ENCODE measurements at regions not wholly inside any gene's neighbourhood (a gene's known extent, or its start where the extent isn't known, plus 50 kb on each side); places are given as distances from the start of the nearest gene placed in this dataset.

DNA sequence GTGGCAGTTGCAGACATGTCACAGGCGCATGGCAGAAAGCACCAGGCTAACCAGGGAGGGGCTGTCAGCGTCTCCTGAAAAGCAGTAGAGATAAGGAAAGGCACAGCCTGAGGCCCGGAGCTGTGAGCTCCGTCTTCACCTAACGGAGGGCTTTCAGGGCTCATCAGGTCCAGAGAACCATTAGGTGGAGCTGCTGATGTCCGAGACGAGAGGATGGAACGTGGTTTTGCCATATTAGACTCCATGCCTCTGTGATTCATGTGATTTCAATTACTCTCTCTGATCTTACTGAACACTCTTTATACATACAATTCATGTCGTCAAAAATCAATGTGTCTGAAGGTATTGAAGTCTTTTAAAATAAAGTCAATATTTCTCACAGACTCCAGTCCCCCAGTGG lies 120.3 kb upstream of the RAB6C start:
- TF ChIP-seq, protein P1, sequence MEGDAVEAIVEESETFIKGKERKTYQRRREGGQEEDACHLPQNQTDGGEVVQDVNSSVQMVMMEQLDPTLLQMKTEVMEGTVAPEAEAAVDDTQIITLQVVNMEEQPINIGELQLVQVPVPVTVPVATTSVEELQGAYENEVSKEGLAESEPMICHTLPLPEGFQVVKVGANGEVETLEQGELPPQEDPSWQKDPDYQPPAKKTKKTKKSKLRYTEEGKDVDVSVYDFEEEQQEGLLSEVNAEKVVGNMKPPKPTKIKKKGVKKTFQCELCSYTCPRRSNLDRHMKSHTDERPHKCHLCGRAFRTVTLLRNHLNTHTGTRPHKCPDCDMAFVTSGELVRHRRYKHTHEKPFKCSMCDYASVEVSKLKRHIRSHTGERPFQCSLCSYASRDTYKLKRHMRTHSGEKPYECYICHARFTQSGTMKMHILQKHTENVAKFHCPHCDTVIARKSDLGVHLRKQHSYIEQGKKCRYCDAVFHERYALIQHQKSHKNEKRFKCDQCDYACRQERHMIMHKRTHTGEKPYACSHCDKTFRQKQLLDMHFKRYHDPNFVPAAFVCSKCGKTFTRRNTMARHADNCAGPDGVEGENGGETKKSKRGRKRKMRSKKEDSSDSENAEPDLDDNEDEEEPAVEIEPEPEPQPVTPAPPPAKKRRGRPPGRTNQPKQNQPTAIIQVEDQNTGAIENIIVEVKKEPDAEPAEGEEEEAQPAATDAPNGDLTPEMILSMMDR (IDR thresholded peaks at IDR 0.05; ENCODE audit: insufficient read depth, low read length, missing control alignments) = no peak
- H3K4me3 ChIP-seq (ENCODE audit: low read depth, low read length) = no peak overlapping the region
- ChIA-PET CTCF (no interaction called here), POLR2A (no interaction called here)
- DNase-seq (ENCODE audit: low read depth, low spot score) = no peak

DNA sequence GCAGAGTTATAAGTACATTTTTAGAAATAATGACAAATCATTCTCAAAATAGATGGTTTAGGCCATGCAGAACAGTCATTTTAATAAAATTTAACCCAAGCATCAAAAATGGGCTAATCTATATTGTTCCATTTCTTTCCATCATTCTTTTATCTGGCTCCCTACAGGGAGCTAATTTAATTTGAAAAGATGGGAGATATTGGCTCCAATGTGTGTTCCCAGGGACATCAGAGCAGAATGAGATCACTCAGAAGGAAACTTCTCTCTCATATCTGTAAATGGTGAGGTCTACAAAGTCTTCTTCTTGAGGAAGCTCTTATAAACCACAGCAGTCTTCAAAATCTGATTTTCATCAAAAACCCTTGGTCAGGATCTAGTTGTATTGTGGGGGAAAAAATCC lies 119.4 kb upstream of the RAB6C start:
- POLR2A ChIA-PET = no interaction called here
- TF ChIP-seq, protein P1 (IDR thresholded peaks at IDR 0.05; ENCODE audit: insufficient read depth, low read length, missing control alignments) = no peak
- DNase-seq (ENCODE audit: low read depth, low spot score) = no peak
- H3K4me3 ChIP-seq (ENCODE audit: low read depth, low read length) = no peak overlapping the region
- CTCF ChIA-PET = interaction anchor here (1.0 kb wide), 1 partner anchor 10 kb away, joined by 3 read pairs; no protein-coding TSS in a partner anchor

DNA sequence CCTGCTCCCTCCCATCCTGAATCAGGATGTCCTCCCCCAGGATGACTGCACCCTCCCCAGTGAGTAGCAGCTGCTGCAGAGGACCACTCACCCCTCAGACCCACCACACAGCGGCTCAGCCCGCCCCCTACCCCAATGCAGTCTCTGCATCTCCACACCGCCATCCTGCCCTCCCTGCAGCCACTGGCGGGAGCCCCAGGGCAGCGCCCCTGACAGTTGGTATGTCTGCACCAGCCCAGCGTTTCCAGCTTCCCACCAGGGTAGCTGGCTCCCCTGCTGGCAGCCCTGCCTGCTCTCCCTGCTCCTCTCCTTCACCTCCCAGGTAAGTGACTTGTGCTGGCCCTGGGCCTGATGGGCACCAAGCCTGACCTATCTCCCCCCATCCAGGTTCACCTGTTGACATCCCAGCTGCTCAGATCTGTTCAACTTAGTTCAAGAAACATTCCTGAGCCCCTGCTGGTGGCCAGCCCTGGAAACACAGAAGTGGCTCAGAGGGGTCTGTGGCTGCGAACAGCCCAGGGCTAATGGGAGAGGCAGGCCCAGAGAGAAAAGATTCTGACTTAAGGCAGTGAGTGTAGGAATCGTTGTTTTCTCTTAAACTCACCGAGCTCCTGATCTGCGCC lies 117.7 kb upstream of the RAB6C start:
- TF ChIP-seq, protein P1 (IDR thresholded peaks at IDR 0.05; ENCODE audit: insufficient read depth, low read length, missing control alignments) = no peak
- POLR2A ChIA-PET = no interaction called here
- DNase-seq (ENCODE audit: low read depth, low spot score) = no peak
- CTCF ChIA-PET = no interaction called here
- no peak overlapping the region for H3K4me3 ChIP-seq (ENCODE audit: low read depth, low read length)

DNA sequence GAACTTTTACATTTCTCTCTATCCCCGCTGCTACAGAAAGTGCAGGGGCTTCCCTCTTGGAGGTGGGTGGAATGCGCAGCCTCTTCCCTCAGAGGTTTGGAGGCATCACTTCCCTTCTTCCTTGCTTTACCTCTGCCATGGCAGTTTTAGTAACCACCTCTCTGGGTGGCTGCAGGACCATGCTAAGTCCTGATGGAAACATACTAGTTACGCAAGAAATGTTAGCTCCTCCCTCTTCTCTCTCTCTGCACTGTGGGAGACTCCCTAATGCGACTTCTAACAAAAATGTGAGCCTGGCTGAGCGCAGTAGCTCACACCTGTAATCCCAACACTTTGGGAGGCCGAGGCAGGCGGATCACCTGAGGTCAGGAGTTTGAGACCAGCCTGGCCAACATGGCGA lies 116.8 kb upstream of the RAB6C start:
- POLR2A ChIA-PET = no interaction called here

DNA sequence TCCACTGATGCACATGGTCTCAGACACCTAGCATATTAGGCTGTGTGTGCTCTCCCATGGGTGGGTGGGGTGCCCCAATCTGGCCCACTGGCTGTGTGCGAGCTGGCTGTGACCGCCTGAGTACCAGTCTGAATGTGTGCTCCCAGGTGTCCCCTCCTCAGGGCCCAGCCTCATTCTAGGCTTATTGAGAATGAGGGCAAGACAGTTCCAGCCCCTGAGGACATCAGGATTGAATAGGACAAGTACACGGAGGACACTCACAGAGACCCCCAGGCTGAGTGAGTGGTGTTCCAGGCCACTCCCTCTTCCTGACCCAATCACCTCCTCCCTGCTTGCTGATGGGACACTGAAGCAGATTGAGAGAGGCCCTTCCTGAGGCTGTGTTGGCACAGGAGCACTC lies 116.1 kb upstream of the RAB6C start:
- CTCF ChIA-PET = no interaction called here
- H3K4me3 ChIP-seq (ENCODE audit: low read depth, low read length) = no peak overlapping the region
- no peak for DNase-seq (ENCODE audit: low read depth, low spot score)
- TF ChIP-seq, protein P1 (IDR thresholded peaks at IDR 0.05; ENCODE audit: insufficient read depth, low read length, missing control alignments) = no peak
- POLR2A ChIA-PET = no interaction called here

More for the DNA sequence above, 116.8 kb upstream of the RAB6C start:
- TF ChIP-seq, protein P1 (IDR thresholded peaks at IDR 0.05; ENCODE audit: insufficient read depth, low read length, missing control alignments) = no peak
- no peak overlapping the region for H3K4me3 ChIP-seq (ENCODE audit: low read depth, low read length)
- CTCF ChIA-PET = no interaction called here
- DNase-seq (ENCODE audit: low read depth, low spot score) = no peak

DNA sequence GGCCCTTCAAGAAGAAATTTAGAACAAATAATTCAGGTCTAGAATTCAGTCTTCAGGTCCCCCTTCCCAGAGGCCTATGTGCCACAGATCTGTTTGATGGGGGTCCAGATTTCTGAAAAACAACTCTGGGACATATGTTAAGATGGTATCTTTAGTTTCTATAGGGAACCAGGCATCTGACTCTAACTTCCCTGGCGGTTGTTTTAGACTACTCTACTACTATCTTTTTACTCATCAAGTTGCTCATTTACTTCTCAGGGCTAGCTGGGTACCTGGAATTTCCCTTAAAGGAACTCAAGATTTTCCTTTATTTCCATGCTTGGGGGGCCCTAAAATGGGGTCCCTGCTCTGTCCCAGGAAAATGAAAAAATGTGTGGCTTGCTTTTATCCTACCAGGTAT lies 114.7 kb upstream of the RAB6C start:
- POLR2A ChIA-PET = no interaction called here
- TF ChIP-seq, protein P1 (IDR thresholded peaks at IDR 0.05; ENCODE audit: insufficient read depth, low read length, missing control alignments) = no peak
- CTCF ChIA-PET = no interaction called here
- no peak for DNase-seq (ENCODE audit: low read depth, low spot score)
- H3K4me3 ChIP-seq (ENCODE audit: low read depth, low read length) = no peak overlapping the region

Measured in AG04449 (cell line).